B cell (primary cell): ENCODE measurements at regions not wholly inside any gene's neighbourhood (a gene's known extent, or its start where the extent isn't known, plus 50 kb on each side); places are given as distances from the start of the nearest gene placed in this dataset.

ENCODE experiments used
- ATAC-seq: fragments of 200-7000 bp; cut with Tn5 transposase; one replicate; pipeline ENCODE4 v1.10.0; 2021; ENCODE audit warnings: low read depth, mild to moderate bottlenecking, moderate number of reproducible peaks, moderate library complexity
- CTCF ChIA-PET: fragments of 350-600 bp; sonication (Branson Sonifier 250); formaldehyde crosslinking; loops from one replicate; lab custom pipeline; 2021; ENCODE audit warnings: antibody characterized with exemption, inconsistent platforms; lab: Charles Lee
- POLR2A ChIA-PET: fragments of 350-600 bp; sonication (Branson Sonifier 250); formaldehyde crosslinking; loops from one replicate; lab custom pipeline; 2021; ENCODE audit warnings: antibody characterized with exemption; lab: Charles Lee
- DNase-seq: peaks from one replicate; pipeline ENCODE4 v3.0.0; 2013
- H2AFZ ChIP-seq: 2 replicates; pipeline ENCODE4 v1.6.1; 2012; ENCODE audit warnings: mild to moderate bottlenecking, low read depth, low read length; ENCODE audit not compliant: insufficient read depth, poor library complexity, severe bottlenecking
- H3K27ac ChIP-seq, 2 donors: 1 replicate in 1 of 2; 2 replicates in 1 of 2; pipeline ENCODE4 v1.5.1; 2012 to 2013; ENCODE audit warnings: low read length in 2 of 2, mild to moderate bottlenecking in 2 of 2, moderate library complexity in 1 of 2
- H3K27me3 ChIP-seq, 4 experiments: fragments of 200-600 bp in 1 of 4; sonication (generic) in 1 of 4; replicated peaks in 1 of 4; 1 replicate in 2 of 4; 2 replicates in 2 of 4; pipeline versions ENCODE4 v1.6.1 to v1.7.0; 2013 to 2016; ENCODE audit warnings: low read length in 3 of 4, mild to moderate bottlenecking in 2 of 4, mixed read lengths in 1 of 4, moderate library complexity in 1 of 4; ENCODE audit not compliant: insufficient read depth in 4 of 4, control insufficient read depth in 3 of 4; ENCODE audit errors: control extremely low read depth in 1 of 4
- H3K36me3 ChIP-seq, 2 experiments: replicated peaks in 1 of 2; 1 replicate in 1 of 2; 2 replicates in 1 of 2; pipeline versions ENCODE4 v1.6.1 to v1.7.1; 2013; ENCODE audit warnings: low read length in 1 of 2; ENCODE audit not compliant: insufficient read depth in 2 of 2, control insufficient read depth in 1 of 2; ENCODE audit errors: control extremely low read depth in 1 of 2, extremely low read depth in 1 of 2
- H3K4me1 ChIP-seq, 2 donors: fragments of 200-600 bp in 1 of 2; sonication (generic) in 1 of 2; 1 replicate in 1 of 2; 2 replicates in 1 of 2; pipeline versions ENCODE4 v1.5.1 to v1.6.1; 2013 to 2017; ENCODE audit warnings: low read length in 2 of 2; ENCODE audit not compliant: control insufficient read depth in 2 of 2, insufficient read depth in 2 of 2
- H3K4me2 ChIP-seq: replicated peaks from 2 replicates; pipeline ENCODE3; 2012; ENCODE audit warnings: mild to moderate bottlenecking, low read depth, low read length; ENCODE audit not compliant: poor library complexity, severe bottlenecking
- H3K4me3 ChIP-seq, 5 experiments: fragments of 200-600 bp in 1 of 5; sonication (generic) in 1 of 5; 1 replicate in 3 of 5; 2 replicates in 2 of 5; pipeline versions ENCODE4 v1.5.1 to v1.7.0; 2011 to 2016; ENCODE audit warnings: low read length in 4 of 5, mild to moderate bottlenecking in 4 of 5, low read depth in 2 of 5, control low read depth in 1 of 5, moderate library complexity in 1 of 5; ENCODE audit not compliant: insufficient read depth in 1 of 5; ENCODE audit errors: control extremely low read depth in 1 of 5, extremely low read depth in 1 of 5
- H3K79me2 ChIP-seq: fragments of 200-600 bp; sonication (generic); one replicate; pipeline ENCODE4 v1.6.0; 2016; ENCODE audit warnings: low read length; ENCODE audit not compliant: control insufficient read depth, insufficient read depth
- H3K9ac ChIP-seq: fragments of 200-600 bp; sonication (generic); 2 replicates; pipeline ENCODE4 v1.6.1; 2017; ENCODE audit warnings: mild to moderate bottlenecking, low read length, moderate library complexity
- H3K9me3 ChIP-seq, 3 donors: one replicate each; pipeline versions ENCODE4 v1.6.1 to v1.7.1; 2013; ENCODE audit warnings: low read length in 2 of 3; ENCODE audit not compliant: control insufficient read depth in 2 of 3, insufficient read depth in 1 of 3; ENCODE audit errors: control extremely low read depth in 1 of 3
- H4K20me1 ChIP-seq: 2 replicates; pipeline ENCODE4 v1.6.0; 2012; ENCODE audit warnings: mild to moderate bottlenecking, low read length; ENCODE audit not compliant: insufficient read depth, control insufficient read depth, poor library complexity, severe bottlenecking
- H3K27ac Mint-ChIP-seq: one replicate; pipeline ENCODE4 v1.8.0; 2021; ENCODE audit warnings: mixed read lengths
- H3K27me3 Mint-ChIP-seq: one replicate; pipeline ENCODE4 v1.8.0; 2021; ENCODE audit warnings: mixed read lengths
- H3K4me1 Mint-ChIP-seq: one replicate; pipeline ENCODE4 v1.8.0; 2021; ENCODE audit warnings: mixed read lengths
- H3K4me3 Mint-ChIP-seq: one replicate; pipeline ENCODE4 v1.8.0; 2021; ENCODE audit warnings: mixed read lengths
- H3K9me3 Mint-ChIP-seq: one replicate; pipeline ENCODE4 v1.8.0; 2022; ENCODE audit warnings: mixed read lengths; ENCODE audit not compliant: insufficient read depth
- EZH2 ChIP-seq: IDR thresholded peaks from 2 replicates; pipeline ENCODE4 v1.6.1; 2012; ENCODE audit warnings: borderline replicate concordance, low read depth, mild to moderate bottlenecking, moderate library complexity, low read length; ENCODE audit not compliant: insufficient read depth, poor library complexity, severe bottlenecking
- WGBS: methylation state at CpG from one replicate; pipeline ENCODE4 v1.1.5; 2013; ENCODE audit warnings: missing lambda C conversion rate; ENCODE audit not compliant: insufficient coverage; 5-methylcytosine and 5-hydroxymethylcytosine counted together
- intact Hi-C: fragments of 100-400 bp; cut with micrococcal nuclease; formaldehyde crosslinking; loops from one replicate; pipeline ENCODE4 v1.10.0; 2022
- TF ChIP-seq, protein P1 (sequence below): fragments of 200-600 bp; IDR thresholded peaks from one replicate; pipeline ENCODE4 v1.8.0; 2022; ENCODE audit warnings: antibody characterized with exemption, mild to moderate bottlenecking

GRCh38 chr7:52009181-52009580 lies 692.6 kb upstream of the COBL start:
- Histone ChIP-seq H3K9me3 (peaks cover 0 to 3% (median 0%) of the 10 kb centered on the region in 3 donors), H3K4me1 (no peaks in the 10 kb centered on the region), H3K4me2 (no peak overlapping the region), H3K27me3 (no peaks in the 10 kb centered on the region), H3K79me2 (no peaks in the 10 kb centered on the region), H3K27ac (no peak overlapping the region), H4K20me1 (no peaks in the 10 kb centered on the region), H3K9ac (no peak overlapping the region), H2AFZ (no peak overlapping the region), H3K36me3 (no peaks in the 10 kb centered on the region), H3K4me3 (no peak overlapping the region)
- 50% methylated on average over 1 of the region's 1 CpG for WGBS
- Mint-ChIP-seq H3K27ac (no peak overlapping the region), H3K4me1 (no peaks in the 10 kb centered on the region), H3K27me3 (no peaks in the 10 kb centered on the region), H3K4me3 (no peak overlapping the region), H3K9me3 (peaks cover 7% of the 10 kb centered on the region)
- DNase-seq (no peak), ATAC-seq (no peak)
- ChIA-PET CTCF (no interaction called here), POLR2A (no interaction called here)
- TF ChIP-seq EZH2, result no peak
- TF ChIP-seq, protein P1, sequence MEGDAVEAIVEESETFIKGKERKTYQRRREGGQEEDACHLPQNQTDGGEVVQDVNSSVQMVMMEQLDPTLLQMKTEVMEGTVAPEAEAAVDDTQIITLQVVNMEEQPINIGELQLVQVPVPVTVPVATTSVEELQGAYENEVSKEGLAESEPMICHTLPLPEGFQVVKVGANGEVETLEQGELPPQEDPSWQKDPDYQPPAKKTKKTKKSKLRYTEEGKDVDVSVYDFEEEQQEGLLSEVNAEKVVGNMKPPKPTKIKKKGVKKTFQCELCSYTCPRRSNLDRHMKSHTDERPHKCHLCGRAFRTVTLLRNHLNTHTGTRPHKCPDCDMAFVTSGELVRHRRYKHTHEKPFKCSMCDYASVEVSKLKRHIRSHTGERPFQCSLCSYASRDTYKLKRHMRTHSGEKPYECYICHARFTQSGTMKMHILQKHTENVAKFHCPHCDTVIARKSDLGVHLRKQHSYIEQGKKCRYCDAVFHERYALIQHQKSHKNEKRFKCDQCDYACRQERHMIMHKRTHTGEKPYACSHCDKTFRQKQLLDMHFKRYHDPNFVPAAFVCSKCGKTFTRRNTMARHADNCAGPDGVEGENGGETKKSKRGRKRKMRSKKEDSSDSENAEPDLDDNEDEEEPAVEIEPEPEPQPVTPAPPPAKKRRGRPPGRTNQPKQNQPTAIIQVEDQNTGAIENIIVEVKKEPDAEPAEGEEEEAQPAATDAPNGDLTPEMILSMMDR, result no peak
- intact Hi-C loops, result no loop called here

GRCh38 chr7:52006674-52007073 lies 690.1 kb upstream of the COBL start:
- H3K4me1 Mint-ChIP-seq, result no peaks in the 10 kb centered on the region
- Histone ChIP-seq H3K4me1 (no peaks in the 10 kb centered on the region), H3K4me2 (no peak overlapping the region), H4K20me1 (no peaks in the 10 kb centered on the region), H3K9me3 (peaks cover 0 to 3% (median 0%) of the 10 kb centered on the region in 3 donors), H2AFZ (no peak overlapping the region), H3K27me3 (no peaks in the 10 kb centered on the region), H3K79me2 (no peaks in the 10 kb centered on the region), H3K36me3 (no peaks in the 10 kb centered on the region), H3K27ac (no peak overlapping the region), H3K4me3 (no peak overlapping the region), H3K9ac (no peak overlapping the region)
- TF ChIP-seq, protein P1, result no peak
- no peak for TF ChIP-seq EZH2
- H3K4me3 Mint-ChIP-seq, result no peak overlapping the region
- ATAC-seq (no peak), DNase-seq (no peak)
- H3K9me3 Mint-ChIP-seq, result peaks cover 7% of the 10 kb centered on the region
- intact Hi-C loops, result no loop called here
- H3K27ac Mint-ChIP-seq, result no peak overlapping the region
- 100% methylated on average over 1 of the region's 1 CpG for WGBS
- ChIA-PET CTCF (no interaction called here), POLR2A (no interaction called here)
- H3K27me3 Mint-ChIP-seq, result no peaks in the 10 kb centered on the region
